Hematopoietic multipotent progenitor cell treated with erythropoietin and hydrocortisone succinate and interleukin-3 and kit ligand, for 15 days (in vitro differentiated cells): ENCODE measurements at regions not wholly inside any gene's neighbourhood (a gene's known extent, or its start where the extent isn't known, plus 50 kb on each side); places are given as distances from the start of the nearest gene placed in this dataset.

Experiments used
- DNase-seq: peaks from one replicate; pipeline ENCODE4 v3.0.0-alpha.2; 2015; ENCODE audit warnings: low spot score

GRCh38 chr1:166221316-166221715, 54.5 kb upstream of the FAM78B start:
- no peak for DNase-seq

DNA sequence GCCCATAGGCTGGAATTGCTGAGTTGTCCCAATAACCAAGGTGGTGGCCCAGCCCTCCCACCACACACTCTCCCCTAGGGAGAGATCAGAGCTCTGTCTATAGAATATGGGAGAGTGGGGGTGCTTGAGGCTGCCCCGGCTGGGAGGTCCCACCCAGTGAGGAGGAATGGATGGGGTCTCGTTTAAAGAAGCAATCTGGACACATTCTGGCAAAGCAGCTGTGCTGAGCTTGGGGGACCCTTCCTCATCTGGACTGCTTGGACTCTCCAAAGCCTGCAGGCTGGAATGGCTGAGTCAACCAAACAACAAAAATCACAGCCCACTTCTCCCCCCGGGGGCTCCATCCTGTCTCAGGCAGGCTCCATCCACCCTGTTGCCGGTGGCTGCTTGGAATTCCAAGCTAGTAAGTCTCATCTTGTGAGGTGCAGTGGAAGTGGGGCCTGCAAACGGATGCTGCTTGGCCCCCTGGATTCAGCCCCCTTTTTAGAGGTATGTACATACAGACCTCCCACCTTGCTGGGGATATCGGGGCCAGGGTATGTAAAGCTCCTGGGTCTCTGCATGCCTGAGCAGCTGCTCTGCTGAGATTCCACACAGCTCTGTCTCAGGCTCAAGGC, 67.1 kb upstream of the FAM78B start:
- DNase-seq, result no peak

GRCh38 chr1:166235728-166236127, 68.9 kb upstream of the FAM78B start:
- no peak for DNase-seq

DNA sequence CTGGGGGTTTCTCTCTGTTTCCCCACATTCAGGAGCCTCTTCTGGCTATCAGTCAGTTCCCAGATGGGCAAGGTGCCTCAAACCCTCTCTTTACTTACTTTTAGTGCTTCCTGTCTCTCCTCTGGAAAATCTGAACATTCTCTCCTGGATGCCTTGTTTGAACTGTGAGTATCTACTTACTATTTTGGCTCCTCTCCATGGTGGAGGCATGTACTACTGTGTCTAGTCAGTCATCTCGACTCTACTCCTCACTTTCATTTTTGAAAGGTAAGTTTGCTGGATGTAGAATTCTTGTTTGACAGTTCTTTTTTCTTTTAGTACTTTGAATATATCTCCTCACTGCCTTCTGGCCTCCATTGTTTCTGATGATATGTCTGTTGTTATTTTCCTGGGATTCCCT, 70.9 kb upstream of the FAM78B start:
- no peak for DNase-seq

DNA sequence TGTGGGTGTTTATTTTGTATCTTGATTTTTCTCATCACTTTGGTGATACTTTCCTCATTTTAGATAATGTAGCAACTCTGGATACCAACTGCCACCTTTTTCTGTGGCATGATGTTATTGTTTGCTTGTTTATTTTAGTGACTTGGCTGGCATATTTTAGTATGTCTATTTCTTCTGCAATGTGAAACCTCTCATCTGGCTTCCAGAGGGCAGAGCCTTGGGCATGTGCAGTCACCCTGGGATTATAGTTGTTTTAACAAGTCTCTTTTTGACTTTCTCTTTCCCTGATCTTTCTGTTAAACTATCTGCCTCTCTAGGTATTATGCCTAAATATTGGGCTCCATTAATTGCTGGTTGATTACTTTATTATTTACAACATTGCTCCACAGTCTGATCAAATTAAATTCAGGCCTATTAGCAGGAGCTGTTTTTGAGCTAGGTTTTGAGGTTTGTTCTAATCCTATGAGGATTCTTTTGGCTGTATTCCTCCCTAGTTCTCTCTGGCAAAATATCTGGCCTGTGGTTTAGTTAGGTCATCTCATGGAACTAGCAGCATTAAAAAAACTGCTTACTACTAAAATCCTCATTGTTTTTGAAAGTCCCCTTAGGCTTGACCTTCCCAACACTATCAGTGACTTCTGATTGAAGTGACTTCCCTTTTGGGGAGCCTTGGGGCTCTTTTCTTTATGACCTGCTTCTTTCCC, 86.4 kb upstream of the FAM78B start:
- no peak for DNase-seq

DNA sequence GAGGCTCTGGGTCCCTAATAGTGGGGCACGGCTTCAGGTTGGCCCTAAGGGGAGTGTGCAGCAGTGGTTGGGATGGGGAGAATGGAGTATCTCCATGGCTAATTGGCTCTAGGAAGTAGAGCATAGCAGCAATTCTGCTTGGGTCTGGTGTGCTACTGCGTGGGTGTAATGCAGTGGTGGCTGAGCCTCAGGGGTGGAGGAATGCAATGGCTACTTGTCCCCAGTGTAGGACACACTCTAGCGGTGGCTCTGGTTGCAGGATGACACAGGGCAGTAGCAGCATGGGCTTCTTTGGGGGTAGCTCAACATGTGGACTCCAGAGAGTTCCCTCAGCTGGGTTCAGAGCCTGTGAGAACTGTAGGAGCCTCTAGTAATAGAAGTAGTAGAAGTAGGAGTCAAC, 91.2 kb upstream of the FAM78B start:
- DNase-seq, result no peak

GRCh38 chr1:166261511-166261910, 94.7 kb upstream of the FAM78B start:
- DNase-seq, result no peak

GRCh38 chr1:166270476-166271150, 103.8 kb upstream of the FAM78B start:
- DNase-seq, result no peak

- no peak for DNase-seq
Observed at GRCh38 chr1:166271151-166271538, 104.3 kb upstream of the FAM78B start.

GRCh38 chr1:166272155-166272554, 105.4 kb upstream of the FAM78B start:
- no peak for DNase-seq

- DNase-seq, result no peak
Observed at GRCh38 chr1:166272851-166273250, 106.0 kb upstream of the FAM78B start.

- no peak for DNase-seq
Observed at GRCh38 chr1:166273618-166274017, 106.8 kb upstream of the FAM78B start.

DNA sequence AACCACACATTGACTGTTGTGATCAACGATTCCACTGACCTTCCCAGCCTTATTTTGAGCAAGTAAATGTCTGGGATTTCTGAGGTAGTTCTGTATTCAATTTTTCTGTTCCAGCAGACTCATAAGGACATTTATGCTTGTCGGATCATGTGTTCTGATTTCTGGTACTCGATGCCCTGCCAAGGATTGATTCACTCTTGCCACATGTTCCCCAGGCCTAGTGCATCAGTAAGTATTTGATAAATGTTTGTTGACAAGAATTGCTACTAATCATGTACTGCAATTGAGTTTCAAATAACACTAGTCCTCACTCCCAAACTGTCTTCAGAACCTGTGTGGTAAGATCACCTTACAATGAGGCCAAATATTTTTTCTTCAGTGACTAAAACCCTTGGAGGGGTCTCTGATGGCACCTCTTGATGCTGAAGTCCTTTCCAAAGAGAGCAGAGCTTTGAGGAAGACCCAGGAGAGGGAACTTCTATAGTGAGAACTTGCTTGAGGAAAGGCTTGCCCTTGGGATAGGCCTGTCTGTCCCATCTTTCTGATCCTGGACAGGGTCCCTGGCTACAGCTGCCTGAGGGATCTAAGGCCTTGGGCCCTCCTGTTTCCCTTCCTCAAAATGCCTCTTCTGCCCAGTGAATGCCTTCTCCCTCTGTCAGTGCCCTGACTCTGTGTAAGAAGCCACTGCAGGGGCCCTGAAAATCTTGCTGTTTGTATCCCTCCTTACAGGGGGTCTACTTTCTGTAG, 115.8 kb upstream of the FAM78B start:
- no peak for DNase-seq

DNA sequence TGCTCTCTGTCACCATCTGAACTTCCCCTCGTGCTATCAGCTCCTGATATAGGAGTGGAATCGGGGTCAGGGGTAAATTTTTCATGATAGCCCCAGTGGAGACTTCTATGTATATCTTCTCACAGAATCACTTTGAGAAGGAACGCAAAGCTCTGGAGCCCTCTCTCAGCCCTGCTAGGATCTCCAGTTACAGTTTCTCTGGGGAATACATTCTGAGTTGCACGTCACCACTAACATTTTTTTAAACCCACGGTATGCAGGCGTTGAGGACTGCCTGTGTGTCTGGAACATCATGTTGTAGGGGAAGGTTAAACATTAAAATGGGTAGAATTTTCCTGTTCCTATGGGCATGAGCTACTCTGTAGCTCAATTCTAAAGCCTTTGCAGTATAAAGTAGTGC, 116.4 kb upstream of the FAM78B start:
- DNase-seq, result no peak

GRCh38 chr1:166283600-166283999, 116.8 kb upstream of the FAM78B start:
- no peak for DNase-seq

- no peak for DNase-seq
Observed at GRCh38 chr1:166289309-166290050, 122.7 kb upstream of the FAM78B start.

DNA sequence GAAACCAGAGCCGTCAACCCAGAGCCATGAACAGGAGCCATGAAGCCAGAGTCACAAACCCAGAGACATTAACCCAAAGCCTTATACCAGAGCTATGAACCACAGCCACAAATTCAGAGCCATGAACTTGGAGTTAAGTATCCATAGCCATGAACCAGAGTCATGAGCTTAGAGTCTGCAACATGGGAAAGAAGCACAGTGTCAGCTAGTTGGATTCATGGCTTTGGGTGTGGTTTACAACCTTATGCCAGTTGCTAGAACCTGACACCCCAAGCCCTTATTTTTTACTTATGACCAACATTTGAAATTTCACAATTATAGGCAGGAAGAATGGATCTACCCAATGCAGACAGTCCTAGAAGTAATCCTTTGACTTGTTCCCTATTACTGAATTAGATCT, 128.9 kb upstream of the FAM78B start:
- DNase-seq, result no peak

- DNase-seq, result no peak
Observed at GRCh38 chr1:166297993-166298392, 131.2 kb upstream of the FAM78B start.

DNA sequence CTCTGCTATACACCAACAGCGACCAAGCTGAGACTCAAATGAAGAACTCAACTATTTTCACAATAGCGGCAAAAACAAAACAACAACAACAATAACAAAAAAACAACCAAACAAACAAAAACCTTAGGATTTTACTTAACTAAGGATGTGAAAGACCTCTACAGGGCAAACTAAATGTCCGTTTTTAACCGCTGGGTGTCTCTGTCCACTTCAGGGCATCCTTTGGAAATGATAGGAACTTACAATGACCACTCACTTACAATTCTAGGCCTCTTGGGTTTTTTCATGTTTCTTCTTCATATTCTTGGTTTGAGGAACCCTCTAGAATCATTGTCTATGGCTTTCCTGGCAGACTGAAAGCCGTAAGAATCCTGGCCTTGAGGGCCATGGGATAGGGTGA, 134.0 kb upstream of the FAM78B start:
- no peak for DNase-seq

- no peak for DNase-seq
Observed at GRCh38 chr1:166302989-166303758, 136.4 kb upstream of the FAM78B start.

DNA sequence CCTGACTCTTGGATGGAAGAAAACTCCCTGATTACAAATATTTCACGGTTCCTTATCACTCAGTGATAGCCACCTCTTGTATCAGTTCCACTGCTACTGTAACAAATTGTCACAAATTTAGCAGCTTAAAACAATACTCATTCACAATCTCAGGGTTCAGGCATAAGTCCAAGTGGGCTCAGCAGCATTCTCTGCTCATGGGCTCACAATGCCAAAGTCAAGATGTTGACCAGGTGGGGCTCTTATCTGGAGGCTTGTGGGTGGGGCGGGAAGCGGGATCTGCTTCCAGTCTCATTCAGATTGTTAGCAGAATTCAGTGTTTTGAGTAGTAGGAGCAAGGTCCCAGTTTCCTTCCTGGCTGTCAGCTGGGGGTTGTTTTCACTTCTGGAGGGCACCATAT, 137.3 kb upstream of the FAM78B start:
- no peak for DNase-seq
